Left lung (tissue), 4 donors: ENCODE measurements at regions not wholly inside any gene's neighbourhood (a gene's known extent, or its start where the extent isn't known, plus 50 kb on each side); places are given as distances from the start of the nearest gene placed in this dataset.

Source experiments
- ATAC-seq: fragments of 200-7000 bp; cut with Tn5 transposase; one replicate; pipeline ENCODE4 v1.9.1; 2020; ENCODE audit warnings: moderate library complexity
- DNase-seq, 4 donors: peaks; one replicate each; pipeline ENCODE4 v3.0.0-alpha.2; 2013 to 2020
- H3K27ac ChIP-seq, 2 donors: fragments of 200-600 bp; sonication (generic) in 1 of 2; one replicate each; pipeline versions ENCODE4 v1.5.0 to v1.8.0; 2020 to 2021
- H3K27me3 ChIP-seq, 2 donors: fragments of 200-600 bp; sonication (generic) in 1 of 2; one replicate each; pipeline versions ENCODE4 v1.5.0 to v1.8.0; 2020 to 2021
- H3K36me3 ChIP-seq, 2 donors: fragments of 200-600 bp; sonication (generic) in 1 of 2; one replicate each; pipeline versions ENCODE4 v1.5.0 to v1.8.0; 2020 to 2021
- H3K4me1 ChIP-seq, 2 donors: fragments of 200-600 bp; one replicate each; pipeline ENCODE4 v1.8.0; 2021
- H3K4me3 ChIP-seq, 2 donors: fragments of 200-600 bp; sonication (generic) in 1 of 2; one replicate each; pipeline versions ENCODE4 v1.5.0 to v1.8.0; 2020 to 2021; ENCODE audit warnings: mild to moderate bottlenecking in 1 of 2
- H3K9me3 ChIP-seq, 2 donors: fragments of 200-600 bp; sonication (generic) in 1 of 2; one replicate each; pipeline versions ENCODE4 v1.5.0 to v1.8.0; 2020 to 2021
- intact Hi-C, 2 donors: fragments of 100-400 bp; cut with DNase I; formaldehyde crosslinking; loops; one replicate each; pipeline versions ENCODE4 v1.11.2 to v1.14.2; 2022
- TF ChIP-seq, protein P1 (sequence below), 2 donors: fragments of 200-600 bp; sonication (generic) in 1 of 2; IDR thresholded peaks; one replicate each; pipeline versions ENCODE4 v1.5.0 to v1.8.0; 2021; ENCODE audit warnings: antibody characterized with exemption in 2 of 2
- donor health status: DM: no; HTN: yes; CAD: no.
- donor health status: DM: no; HTN: no; CAD: no.

DNA sequence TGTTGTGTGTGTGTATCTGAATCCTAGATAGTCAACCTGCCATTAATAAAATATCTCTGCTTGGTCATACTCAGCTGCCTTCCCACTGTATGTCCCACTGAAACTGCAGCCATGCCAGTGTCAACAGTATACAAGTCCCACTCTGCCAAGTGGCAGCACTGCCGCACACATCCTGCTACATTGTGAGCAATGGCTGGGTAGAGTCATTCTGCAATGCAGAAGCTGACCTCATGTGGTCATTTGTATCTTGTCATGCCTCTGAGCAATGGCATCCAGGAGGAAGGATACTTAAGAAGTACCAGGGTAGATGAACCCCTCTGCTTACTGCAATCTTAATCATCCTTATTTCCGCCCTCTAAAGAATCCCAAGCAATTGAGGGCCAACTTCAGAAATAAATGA, 302.2 kb upstream of the DDX18 start:
- Histone ChIP-seq H3K27ac (no peak overlapping the region), H3K27me3 (no peaks in the 10 kb centered on the region), H3K4me1 (no peaks in the 10 kb centered on the region), H3K9me3 (no peaks in the 10 kb centered on the region), H3K36me3 (no peaks in the 10 kb centered on the region), H3K4me3 (no peak overlapping the region)
- ATAC-seq, result no peak
- TF ChIP-seq, protein P1, sequence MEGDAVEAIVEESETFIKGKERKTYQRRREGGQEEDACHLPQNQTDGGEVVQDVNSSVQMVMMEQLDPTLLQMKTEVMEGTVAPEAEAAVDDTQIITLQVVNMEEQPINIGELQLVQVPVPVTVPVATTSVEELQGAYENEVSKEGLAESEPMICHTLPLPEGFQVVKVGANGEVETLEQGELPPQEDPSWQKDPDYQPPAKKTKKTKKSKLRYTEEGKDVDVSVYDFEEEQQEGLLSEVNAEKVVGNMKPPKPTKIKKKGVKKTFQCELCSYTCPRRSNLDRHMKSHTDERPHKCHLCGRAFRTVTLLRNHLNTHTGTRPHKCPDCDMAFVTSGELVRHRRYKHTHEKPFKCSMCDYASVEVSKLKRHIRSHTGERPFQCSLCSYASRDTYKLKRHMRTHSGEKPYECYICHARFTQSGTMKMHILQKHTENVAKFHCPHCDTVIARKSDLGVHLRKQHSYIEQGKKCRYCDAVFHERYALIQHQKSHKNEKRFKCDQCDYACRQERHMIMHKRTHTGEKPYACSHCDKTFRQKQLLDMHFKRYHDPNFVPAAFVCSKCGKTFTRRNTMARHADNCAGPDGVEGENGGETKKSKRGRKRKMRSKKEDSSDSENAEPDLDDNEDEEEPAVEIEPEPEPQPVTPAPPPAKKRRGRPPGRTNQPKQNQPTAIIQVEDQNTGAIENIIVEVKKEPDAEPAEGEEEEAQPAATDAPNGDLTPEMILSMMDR (IDR thresholded peaks at IDR 0.05), result no peak
- intact Hi-C loops, result no loop called here
- no peak for DNase-seq

DNA sequence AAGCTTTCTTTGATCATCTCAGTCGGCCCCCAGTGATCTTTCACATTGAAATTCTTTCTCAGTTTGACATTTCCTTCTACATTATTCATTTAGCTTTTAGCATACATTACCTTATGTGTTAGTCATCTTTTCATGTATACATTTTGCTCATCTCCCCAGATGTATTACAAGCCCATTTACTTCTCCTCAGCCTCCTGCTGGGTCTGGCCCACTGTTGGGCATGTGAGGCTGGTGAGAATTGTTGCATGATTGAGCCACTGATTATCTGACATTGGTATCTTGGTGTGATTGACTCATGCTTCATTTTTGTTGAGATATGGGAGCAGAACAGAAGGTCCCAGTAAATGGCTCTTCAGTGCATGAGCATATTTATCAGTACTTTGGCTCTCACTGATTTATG, 300.1 kb upstream of the DDX18 start:
- ATAC-seq (no peak), DNase-seq (no peak)
- Histone ChIP-seq H3K36me3 (no peaks in the 10 kb centered on the region), H3K4me3 (no peak overlapping the region), H3K4me1 (no peaks in the 10 kb centered on the region), H3K9me3 (no peaks in the 10 kb centered on the region), H3K27me3 (no peaks in the 10 kb centered on the region), H3K27ac (no peak overlapping the region)
- TF ChIP-seq, protein P1 (IDR thresholded peaks at IDR 0.05), result no peak
- intact Hi-C loops, result no loop called here

DNA sequence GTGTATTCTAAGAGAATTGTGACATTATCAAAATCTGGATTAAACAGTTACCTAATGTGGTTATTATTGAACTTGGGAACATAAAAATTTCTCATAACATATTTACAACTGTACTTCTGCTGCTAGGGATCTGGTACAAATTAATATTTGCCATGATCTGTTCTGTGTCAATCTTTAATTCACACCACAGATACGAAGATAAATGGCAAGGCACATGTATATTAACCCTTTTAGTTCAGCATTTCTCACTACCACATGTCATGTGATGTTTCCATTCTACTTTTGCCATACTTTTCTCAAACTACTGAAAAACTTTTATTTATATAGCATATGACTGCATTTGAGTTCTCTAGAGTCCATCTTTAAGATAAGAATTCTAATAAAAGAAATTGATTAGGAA, 295.3 kb upstream of the DDX18 start:
- intact Hi-C loops, result no loop called here
- no peaks in the 10 kb centered on the region for H3K27me3 ChIP-seq
- no peaks in the 10 kb centered on the region for H3K36me3 ChIP-seq
- H3K9me3 ChIP-seq, result no peaks in the 10 kb centered on the region
- no peak overlapping the region for H3K27ac ChIP-seq
- H3K4me3 ChIP-seq, result no peak overlapping the region
- TF ChIP-seq, protein P1 (IDR thresholded peaks at IDR 0.05), result no peak
- DNase-seq, result no peak
- no peak for ATAC-seq
- H3K4me1 ChIP-seq, result no peaks in the 10 kb centered on the region

DNA sequence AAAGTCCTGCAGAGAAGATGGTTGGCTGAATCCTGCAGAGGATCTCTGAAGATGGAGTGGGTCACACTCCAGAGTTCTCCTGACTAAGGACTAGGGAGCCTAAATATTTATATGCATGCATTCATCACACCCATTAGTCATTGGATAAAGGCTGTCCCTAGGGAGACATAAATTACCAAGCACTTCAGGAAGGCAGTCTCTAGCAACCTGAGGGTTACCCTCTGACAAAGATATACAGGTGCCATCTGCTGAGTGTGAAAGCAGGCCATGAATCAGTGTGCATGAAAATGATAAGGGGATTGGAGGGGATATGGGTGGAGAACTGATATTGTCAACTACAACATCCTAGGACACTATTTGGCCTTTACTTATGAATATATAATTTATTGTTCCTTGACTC, 294.8 kb upstream of the DDX18 start:
- ATAC-seq (no peak), DNase-seq (no peak)
- no peaks in the 10 kb centered on the region for H3K36me3 ChIP-seq
- H3K4me1 ChIP-seq, result no peaks in the 10 kb centered on the region
- no peak overlapping the region for H3K27ac ChIP-seq
- TF ChIP-seq, protein P1 (IDR thresholded peaks at IDR 0.05), result no peak
- H3K9me3 ChIP-seq, result no peaks in the 10 kb centered on the region
- intact Hi-C loops, result no loop called here
- H3K4me3 ChIP-seq, result no peak overlapping the region
- H3K27me3 ChIP-seq, result no peaks in the 10 kb centered on the region

DNA sequence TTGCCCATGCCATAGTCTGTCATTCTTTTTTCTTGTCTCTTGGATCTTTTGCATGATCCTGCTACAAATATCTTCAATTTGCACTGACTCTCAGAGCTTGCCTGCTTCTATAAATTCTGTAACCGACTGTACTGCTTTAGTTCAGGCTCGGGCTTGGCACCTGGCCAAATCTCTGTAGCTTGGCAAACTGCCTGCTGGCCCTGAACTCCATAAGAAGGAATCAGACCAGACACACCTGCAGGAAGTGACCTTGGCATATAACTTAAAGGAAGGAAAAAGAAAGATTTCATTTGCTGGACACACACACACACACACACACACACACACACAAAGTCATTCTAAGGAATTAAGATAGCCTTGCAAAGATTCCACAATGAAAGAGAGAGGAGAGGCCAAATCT, 291.2 kb upstream of the DDX18 start:
- no peaks in the 10 kb centered on the region for H3K27me3 ChIP-seq
- no peak overlapping the region for H3K27ac ChIP-seq
- H3K36me3 ChIP-seq, result no peaks in the 10 kb centered on the region
- H3K9me3 ChIP-seq, result no peaks in the 10 kb centered on the region
- intact Hi-C loops, result no loop called here
- H3K4me1 ChIP-seq, result no peaks in the 10 kb centered on the region
- H3K4me3 ChIP-seq, result no peak overlapping the region
- DNase-seq (peak in 3 of 4 donors; percentile 63 to 78 (median 76)), ATAC-seq (peak; percentile 37)
- TF ChIP-seq, protein P1 (IDR thresholded peaks at IDR 0.05), result no peak
